HUES6 (cell line): ENCODE measurements at regions not wholly inside any gene's neighbourhood (a gene's known extent, or its start where the extent isn't known, plus 50 kb on each side); places are given as distances from the start of the nearest gene placed in this dataset.
A peak's percentile ranks its signal among the peaks of the same experiment; 100 is the strongest.

ENCODE experiments used
- H3K27ac ChIP-seq: 2 replicates; pipeline ENCODE4 v1.7.0; 2013; ENCODE audit warnings: low read depth, mild to moderate bottlenecking, low read length, inconsistent platforms
- H3K27me3 ChIP-seq: 2 replicates; pipeline ENCODE4 v1.6.1; 2013; ENCODE audit warnings: low read length; ENCODE audit not compliant: control insufficient read depth, insufficient read depth
- H3K36me3 ChIP-seq: 2 replicates; pipeline ENCODE4 v1.6.1; 2013; ENCODE audit warnings: low read length; ENCODE audit not compliant: control insufficient read depth, insufficient read depth
- H3K4me1 ChIP-seq: 2 replicates; pipeline ENCODE4 v1.6.1; 2013; ENCODE audit warnings: low read length; ENCODE audit not compliant: control insufficient read depth, insufficient read depth
- H3K4me3 ChIP-seq: 2 replicates; pipeline ENCODE4 v1.5.1; 2013; ENCODE audit warnings: low read depth, low read length
- H3K9ac ChIP-seq: one replicate; pipeline ENCODE4 v1.6.1; 2013; ENCODE audit warnings: mild to moderate bottlenecking, low read length
- H3K9me3 ChIP-seq: 2 replicates; pipeline ENCODE4 v1.6.1; 2013; ENCODE audit warnings: low read depth, low read length; ENCODE audit not compliant: control insufficient read depth, insufficient read depth

DNA sequence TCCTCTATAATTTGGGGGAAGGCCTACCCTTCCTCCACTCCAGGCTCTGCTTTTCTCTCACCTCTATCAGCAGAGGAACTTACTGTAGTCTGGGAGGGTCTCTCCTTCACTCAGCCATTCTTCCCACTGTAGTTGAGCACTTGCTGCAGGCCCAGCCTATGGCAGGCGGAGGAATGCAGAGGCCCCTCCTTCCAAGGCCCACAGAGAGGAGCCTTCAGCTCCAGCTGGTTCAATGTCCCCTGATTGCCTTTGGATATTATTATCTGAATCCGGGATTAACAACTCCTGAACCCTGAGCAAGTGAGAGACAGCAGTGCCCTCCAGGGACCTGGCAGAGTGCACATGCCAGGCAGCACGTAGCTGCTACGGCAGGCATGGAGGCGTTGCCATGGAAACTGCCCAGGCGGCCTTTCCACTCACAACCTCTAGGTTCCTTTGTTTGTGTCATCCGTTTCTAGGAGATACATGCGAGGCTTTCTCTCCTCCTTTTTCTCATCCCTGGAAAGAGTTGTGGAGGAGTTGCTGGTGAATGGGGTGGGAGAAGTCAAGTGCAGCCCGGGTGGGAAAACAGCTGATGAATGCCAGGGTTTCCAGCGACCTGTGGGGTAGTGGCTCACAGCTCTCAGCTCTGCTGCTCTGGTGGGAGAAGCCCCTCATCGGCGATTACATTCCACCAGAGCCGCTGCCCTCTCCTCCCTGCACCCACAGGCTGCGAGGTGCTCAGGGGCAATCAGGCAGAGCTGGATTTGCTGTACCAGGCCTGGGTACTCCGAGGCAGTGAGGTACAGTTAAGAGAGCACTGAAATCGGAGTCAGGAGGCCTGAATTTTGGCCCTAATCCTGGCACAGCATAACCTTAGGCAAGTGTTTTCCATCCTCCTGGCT lies 55.3 kb upstream of the HK2 start:
- Histone ChIP-seq H3K27ac (no peak overlapping the region), H3K36me3 (no peaks in the 10 kb centered on the region), H3K4me1 (peaks cover 12% of the 10 kb centered on the region), H3K9ac (no peak overlapping the region), H3K9me3 (no peaks in the 10 kb centered on the region), H3K4me3 (peak overlapping the region; percentile 19; the same call in 1 of the 2 replicates), H3K27me3 (no peaks in the 10 kb centered on the region)

DNA sequence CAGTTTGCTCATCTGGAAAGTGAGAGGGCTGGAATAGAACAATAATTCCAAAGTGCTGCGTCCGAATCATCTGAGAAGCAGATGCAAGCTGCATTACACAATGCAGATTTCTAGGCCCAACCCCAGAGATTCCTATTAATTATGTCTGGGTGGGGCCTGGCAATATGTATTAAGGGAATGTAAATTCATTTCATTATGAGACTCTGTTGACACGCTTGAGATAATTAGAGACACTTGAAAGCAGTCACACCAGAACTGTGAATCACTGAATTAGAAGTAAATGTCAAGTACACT lies 54.7 kb upstream of the HK2 start:
- Histone ChIP-seq H3K27ac (no peak overlapping the region), H3K9ac (no peak overlapping the region), H3K4me1 (peaks cover 12% of the 10 kb centered on the region)

DNA sequence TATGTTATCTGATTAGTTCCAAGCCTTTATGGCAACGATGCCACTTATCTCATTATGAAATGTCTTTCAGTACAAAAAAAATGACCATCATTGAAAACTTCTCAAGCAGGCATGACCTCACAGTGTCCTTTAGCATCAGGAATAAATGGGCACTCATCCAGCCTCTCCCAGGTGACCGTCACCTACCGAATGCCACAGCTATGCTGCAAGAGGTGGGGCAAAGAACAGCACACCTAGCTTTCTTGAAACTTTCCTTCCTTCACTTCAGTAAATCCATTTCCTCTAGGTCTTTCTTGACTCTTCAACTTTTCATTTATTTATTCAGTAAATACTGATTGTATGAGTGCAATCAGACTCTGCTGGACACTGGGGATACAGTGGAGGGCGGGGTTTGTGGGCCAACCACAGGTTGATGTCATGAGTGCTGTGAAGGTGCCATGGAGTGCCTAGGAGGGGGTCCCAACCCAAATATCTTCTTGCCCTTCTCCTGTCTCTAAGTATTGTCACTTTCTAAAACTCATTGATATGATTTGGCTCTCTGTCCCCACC lies 54.3 kb upstream of the HK2 start:
- Histone ChIP-seq H3K27ac (no peak overlapping the region), H3K9me3 (no peaks in the 10 kb centered on the region), H3K4me3 (no peak overlapping the region), H3K27me3 (no peaks in the 10 kb centered on the region), H3K9ac (no peak overlapping the region), H3K4me1 (peaks cover 12% of the 10 kb centered on the region), H3K36me3 (no peaks in the 10 kb centered on the region)

More for the DNA sequence above, 54.7 kb upstream of the HK2 start:
- Histone ChIP-seq H3K27me3 (no peaks in the 10 kb centered on the region), H3K36me3 (no peaks in the 10 kb centered on the region), H3K4me3 (no peak overlapping the region), H3K9me3 (no peaks in the 10 kb centered on the region)
